Left ventricle myocardium inferior (tissue), 1 donor: ENCODE measurements at regions not wholly inside any gene's neighbourhood (a gene's known extent, or its start where the extent isn't known, plus 50 kb on each side); places are given as distances from the start of the nearest gene placed in this dataset.

Experiments used
- DNase-seq: peaks from one replicate; pipeline ENCODE4 v3.0.0-alpha.2; 2020
- H3K27ac ChIP-seq: fragments of 200-600 bp; replicated peaks from 2 replicates; pipeline ENCODE4 v1.8.0; 2021
- H3K27me3 ChIP-seq: fragments of 200-600 bp; 2 replicates; pipeline ENCODE4 v1.8.0; 2021; ENCODE audit warnings: low read depth
- H3K36me3 ChIP-seq: fragments of 200-600 bp; 2 replicates; pipeline ENCODE4 v1.8.0; 2021
- H3K4me1 ChIP-seq: fragments of 200-600 bp; 2 replicates; pipeline ENCODE4 v1.8.0; 2021
- H3K4me3 ChIP-seq: fragments of 200-600 bp; 2 replicates; pipeline ENCODE4 v1.8.0; 2021; ENCODE audit warnings: mild to moderate bottlenecking, moderate library complexity
- H3K9me3 ChIP-seq: fragments of 200-600 bp; replicated peaks from 2 replicates; pipeline ENCODE4 v1.8.0; 2021
- intact Hi-C: fragments of 100-400 bp; cut with micrococcal nuclease; formaldehyde crosslinking; loops from one replicate; pipeline ENCODE4 v1.11.0; 2022
- TF ChIP-seq, protein P1 (sequence below): fragments of 200-600 bp; IDR thresholded peaks from 2 replicates; pipeline ENCODE4 v1.8.0; 2021; ENCODE audit warnings: antibody characterized with exemption, mild to moderate bottlenecking, borderline replicate concordance
- donor health status: DM: no; HTN: yes; CAD: no; lungs with severe emphysema.

DNA sequence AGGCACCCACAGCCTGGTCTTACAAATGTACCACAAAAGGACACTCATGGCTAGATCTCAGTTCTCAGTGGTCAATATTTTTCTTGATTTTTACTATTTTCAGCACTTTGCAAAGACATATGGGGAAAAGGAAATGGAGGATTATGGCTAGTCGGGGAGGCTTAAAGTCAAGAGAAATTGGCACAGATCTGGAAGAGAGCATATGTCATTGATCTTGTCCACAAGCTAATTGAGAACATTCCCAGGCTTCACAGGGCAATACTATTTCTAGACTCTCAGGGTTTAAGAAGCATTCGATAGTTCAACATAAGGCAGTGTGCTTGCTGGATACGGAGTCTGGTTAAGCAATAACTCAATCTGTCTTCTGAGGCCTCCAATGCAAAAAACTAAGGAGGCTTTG, 285.8 kb downstream of the ZNF608 start:
- intact Hi-C loops: no loop called here
- H3K9me3 ChIP-seq: no peaks in the 10 kb centered on the region
- no peak for DNase-seq
- H3K4me3 ChIP-seq: no peak overlapping the region
- H3K4me1 ChIP-seq: peaks cover 19% of the 10 kb centered on the region
- TF ChIP-seq, protein P1, sequence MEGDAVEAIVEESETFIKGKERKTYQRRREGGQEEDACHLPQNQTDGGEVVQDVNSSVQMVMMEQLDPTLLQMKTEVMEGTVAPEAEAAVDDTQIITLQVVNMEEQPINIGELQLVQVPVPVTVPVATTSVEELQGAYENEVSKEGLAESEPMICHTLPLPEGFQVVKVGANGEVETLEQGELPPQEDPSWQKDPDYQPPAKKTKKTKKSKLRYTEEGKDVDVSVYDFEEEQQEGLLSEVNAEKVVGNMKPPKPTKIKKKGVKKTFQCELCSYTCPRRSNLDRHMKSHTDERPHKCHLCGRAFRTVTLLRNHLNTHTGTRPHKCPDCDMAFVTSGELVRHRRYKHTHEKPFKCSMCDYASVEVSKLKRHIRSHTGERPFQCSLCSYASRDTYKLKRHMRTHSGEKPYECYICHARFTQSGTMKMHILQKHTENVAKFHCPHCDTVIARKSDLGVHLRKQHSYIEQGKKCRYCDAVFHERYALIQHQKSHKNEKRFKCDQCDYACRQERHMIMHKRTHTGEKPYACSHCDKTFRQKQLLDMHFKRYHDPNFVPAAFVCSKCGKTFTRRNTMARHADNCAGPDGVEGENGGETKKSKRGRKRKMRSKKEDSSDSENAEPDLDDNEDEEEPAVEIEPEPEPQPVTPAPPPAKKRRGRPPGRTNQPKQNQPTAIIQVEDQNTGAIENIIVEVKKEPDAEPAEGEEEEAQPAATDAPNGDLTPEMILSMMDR: no peak
- H3K27me3 ChIP-seq: no peaks in the 10 kb centered on the region
- no peak overlapping the region for H3K27ac ChIP-seq
- H3K36me3 ChIP-seq: no peaks in the 10 kb centered on the region

DNA sequence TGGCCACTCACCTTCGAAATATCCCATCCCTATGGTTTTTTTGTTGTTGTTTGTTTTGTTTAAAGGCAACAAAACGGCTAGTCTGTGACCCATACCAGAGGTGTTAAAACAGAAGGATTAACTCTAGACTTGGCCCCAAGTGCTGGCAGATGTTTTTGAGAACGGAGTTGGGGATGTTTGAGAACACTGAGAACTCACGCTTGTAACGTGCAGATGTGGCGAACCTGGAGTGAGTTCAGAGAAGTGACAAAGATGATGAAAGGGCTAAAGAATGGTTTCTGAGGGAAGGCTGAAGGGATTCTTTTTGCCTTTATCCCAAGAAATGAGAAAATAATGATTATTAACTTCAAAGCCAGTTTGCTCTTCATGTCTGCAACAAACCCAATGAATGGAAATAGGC, 286.5 kb downstream of the ZNF608 start:
- intact Hi-C loops: no loop called here
- no peaks in the 10 kb centered on the region for H3K27me3 ChIP-seq
- no peaks in the 10 kb centered on the region for H3K9me3 ChIP-seq
- TF ChIP-seq, protein P1: no peak
- H3K4me1 ChIP-seq: peaks cover 19% of the 10 kb centered on the region
- no peak for DNase-seq
- H3K36me3 ChIP-seq: no peaks in the 10 kb centered on the region
- no peak overlapping the region for H3K27ac ChIP-seq
- H3K4me3 ChIP-seq: no peak overlapping the region

DNA sequence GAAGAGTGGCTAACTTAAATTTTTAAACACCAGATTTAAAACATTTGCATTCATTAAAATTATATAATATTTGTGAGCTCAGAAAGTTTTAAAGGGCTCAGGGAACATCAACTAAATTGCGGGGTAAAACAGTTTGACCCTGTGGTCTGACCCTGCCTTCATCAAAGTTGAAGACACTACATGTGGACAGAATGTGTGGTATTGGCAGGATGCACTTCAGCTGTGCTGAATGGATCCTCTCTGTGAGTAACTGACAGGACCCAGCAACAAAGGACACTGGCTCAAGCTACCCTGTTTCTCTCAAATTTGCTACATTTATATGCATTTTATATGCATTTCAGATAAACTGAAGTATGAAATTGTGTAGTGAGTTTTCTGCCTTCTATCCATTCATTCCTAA, 288.5 kb downstream of the ZNF608 start:
- Histone ChIP-seq H3K4me1 (peaks cover 15% of the 10 kb centered on the region), H3K27me3 (no peaks in the 10 kb centered on the region), H3K36me3 (no peaks in the 10 kb centered on the region), H3K9me3 (no peaks in the 10 kb centered on the region), H3K4me3 (no peak overlapping the region), H3K27ac (no peak overlapping the region)
- TF ChIP-seq, protein P1: no peak
- DNase-seq: no peak
- intact Hi-C loops: no loop called here

DNA sequence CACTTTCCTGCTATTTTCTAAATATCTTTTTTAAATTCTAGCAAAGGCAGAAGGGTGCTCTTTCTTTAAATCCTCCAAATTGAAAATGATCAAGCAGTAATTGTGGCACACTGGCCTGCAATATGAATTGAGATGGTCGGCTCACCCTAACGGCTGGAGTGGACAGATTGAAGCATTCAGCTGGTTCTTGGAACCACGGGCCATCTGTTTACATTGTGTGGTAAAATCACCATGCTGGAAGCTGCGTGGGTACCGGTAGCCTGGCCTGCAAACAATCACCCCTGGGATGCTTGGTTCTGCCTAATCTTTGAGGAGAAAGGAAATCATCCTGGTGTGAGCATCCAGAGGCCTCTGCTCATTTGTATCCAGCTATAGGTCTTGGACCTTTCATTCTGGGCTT, 289.3 kb downstream of the ZNF608 start:
- DNase-seq: no peak
- Histone ChIP-seq H3K27ac (no peak overlapping the region), H3K9me3 (no peaks in the 10 kb centered on the region), H3K27me3 (no peaks in the 10 kb centered on the region), H3K4me1 (peaks cover 22% of the 10 kb centered on the region), H3K36me3 (no peaks in the 10 kb centered on the region), H3K4me3 (no peak overlapping the region)
- TF ChIP-seq, protein P1: no peak
- intact Hi-C loops: no loop called here

DNA sequence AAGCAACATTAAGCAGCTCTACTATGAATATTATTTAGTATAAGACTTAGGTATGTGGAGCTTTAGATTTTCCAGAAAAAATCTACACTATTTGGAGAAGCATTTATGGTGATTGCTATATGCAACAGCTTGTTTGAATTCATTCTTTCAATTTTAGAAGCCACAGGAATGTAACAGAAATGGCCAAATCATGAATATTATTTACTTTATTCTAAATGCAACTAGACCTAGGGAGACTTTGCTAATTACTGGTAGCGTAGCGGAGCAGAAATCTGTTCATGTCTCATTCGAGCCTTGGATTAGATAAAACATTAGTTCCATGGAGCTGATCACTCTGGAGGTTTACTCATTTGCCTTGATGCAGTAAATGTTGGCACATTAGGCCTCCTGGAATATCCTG, 290.2 kb downstream of the ZNF608 start:
- intact Hi-C loops: no loop called here
- TF ChIP-seq, protein P1: no peak
- DNase-seq: no peak

DNA sequence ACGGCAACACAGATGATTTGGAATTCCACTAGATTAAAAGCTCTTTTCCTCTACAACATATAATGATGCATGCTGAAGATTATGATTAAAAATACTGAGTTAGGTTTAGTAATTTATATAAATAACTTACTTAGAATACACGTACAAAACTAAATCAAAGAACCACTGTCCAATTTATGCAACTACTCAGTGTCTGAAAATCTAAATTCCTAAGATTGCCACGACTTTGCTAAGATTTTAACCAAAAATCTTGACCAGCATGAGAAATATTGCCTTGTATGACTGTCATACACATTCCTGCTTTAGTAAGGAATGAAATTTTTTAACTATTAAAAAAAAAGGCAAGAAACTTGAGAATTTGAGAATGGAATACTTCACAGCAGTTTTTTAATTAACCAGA, 292.4 kb downstream of the ZNF608 start:
- DNase-seq: no peak
- no peaks in the 10 kb centered on the region for H3K36me3 ChIP-seq
- peaks cover 24% of the 10 kb centered on the region for H3K4me1 ChIP-seq
- no peaks in the 10 kb centered on the region for H3K9me3 ChIP-seq
- no peak overlapping the region for H3K4me3 ChIP-seq
- H3K27ac ChIP-seq: no peak overlapping the region
- intact Hi-C loops: no loop called here
- no peaks in the 10 kb centered on the region for H3K27me3 ChIP-seq
- TF ChIP-seq, protein P1: no peak

More for the DNA sequence above, 290.2 kb downstream of the ZNF608 start:
- Histone ChIP-seq H3K27ac (no peak overlapping the region), H3K27me3 (no peaks in the 10 kb centered on the region), H3K36me3 (no peaks in the 10 kb centered on the region), H3K4me1 (peaks cover 21% of the 10 kb centered on the region), H3K4me3 (no peak overlapping the region), H3K9me3 (no peaks in the 10 kb centered on the region)
